A549 (cell line): ENCODE measurements at regions not wholly inside any gene's neighbourhood (a gene's known extent, or its start where the extent isn't known, plus 50 kb on each side); places are given as distances from the start of the nearest gene placed in this dataset.

Experiments
- CEBPB ChIP-seq, 2 experiments: fragments of >200 bp in 1 of 2; sonication (Bioruptor Twin) in 1 of 2; formaldehyde crosslinking in 1 of 2; IDR thresholded peaks; 2 replicates each; pipeline ENCODE4 v1.6.1; 2012 to 2016
- CTCF ChIP-seq: fragments of >200 bp; sonication (Bioruptor Twin); formaldehyde crosslinking; IDR thresholded peaks from 3 replicates; pipeline ENCODE4 v1.5.1; 2016
- EP300 ChIP-seq, 2 experiments: fragments of >200 bp; sonication (Bioruptor Twin); formaldehyde crosslinking; IDR thresholded peaks; 2 replicates in 1 of 2; 3 replicates in 1 of 2; pipeline ENCODE4 v1.6.1; 2016 to 2017
- ESRRA ChIP-seq: fragments of 150-350 bp; IDR thresholded peaks from 2 replicates; pipeline ENCODE4 v1.6.1; 2014; ENCODE audit warnings: mild to moderate bottlenecking, low read length, borderline replicate concordance
- FOSL2 ChIP-seq, 2 experiments: fragments of 450-650 bp in 1 of 2; fragments of >200 bp in 1 of 2; sonication (Bioruptor Twin) in 1 of 2; formaldehyde crosslinking; IDR thresholded peaks; 2 replicates each; pipeline versions ENCODE4 v1.5.0 to v1.6.1; 2016 to 2020; ENCODE audit warnings: mild to moderate bottlenecking in 1 of 2, moderate library complexity in 1 of 2
- HOXA7 ChIP-seq: fragments of 250-450 bp; sonication (Bioruptor Pico); IDR thresholded peaks from 2 replicates; pipeline ENCODE4 v1.5.0; 2020; ENCODE audit warnings: mild to moderate bottlenecking, moderate library complexity
- MAX ChIP-seq: IDR thresholded peaks from 2 replicates; pipeline ENCODE4 v1.6.1; 2012
- POLR2A ChIP-seq: IDR thresholded peaks from 2 replicates; pipeline ENCODE4 v1.6.1; 2012; ENCODE audit warnings: mild to moderate bottlenecking, low read length
- POLR2AphosphoS2 ChIP-seq: conservative IDR thresholded peaks from 2 replicates; pipeline ENCODE4 v1.6.1; 2012; ENCODE audit warnings: low read length, improper control_type of control experiment, inconsistent platforms
- RAD21 ChIP-seq, 2 experiments: fragments of >200 bp in 1 of 2; sonication (Bioruptor Twin) in 1 of 2; formaldehyde crosslinking in 1 of 2; IDR thresholded peaks in 1 of 2; conservative IDR thresholded peaks in 1 of 2; 2 replicates in 1 of 2; 3 replicates in 1 of 2; pipeline ENCODE4 v1.6.1; 2012 to 2018; ENCODE audit warnings: inconsistent platforms in 1 of 2
- RARB ChIP-seq: fragments of 250-450 bp; sonication (Bioruptor Pico); IDR thresholded peaks from 2 replicates; pipeline ENCODE4 v1.8.0; 2021; ENCODE audit warnings: mild to moderate bottlenecking, moderate library complexity
- REST ChIP-seq: fragments of 200-600 bp; sonication (generic); IDR thresholded peaks from 2 replicates; pipeline ENCODE4 v1.6.1; 2016; ENCODE audit warnings: antibody characterized with exemption, mild to moderate bottlenecking, moderate library complexity
- SMC3 ChIP-seq: fragments of >200 bp; sonication (Bioruptor Twin); formaldehyde crosslinking; IDR thresholded peaks from 3 replicates; pipeline ENCODE4 v1.6.1; 2018; ENCODE audit warnings: inconsistent platforms

- TF ChIP-seq CTCF (no peak), HOXA7 (CRISPR knock-in tag) (no peak), MAX (no peak), POLR2A (no peak), FOSL2 (IDR thresholded peaks at IDR 0.05) (no peak), FOSL2 (CRISPR knock-in tag; IDR thresholded peaks at IDR 0.05) (no peak), EP300 (IDR thresholded peaks at IDR 0.05) (no peak), REST (no peak), CEBPB (IDR thresholded peaks at IDR 0.05) (no peak), RAD21 (conservative IDR thresholded peaks at IDR 0.05 in 1 of 2, IDR thresholded peaks at IDR 0.05 in 1 of 2) (no peak), POLR2AphosphoS2 (no peak), SMC3 (no peak), ESRRA (no peak), RARB (CRISPR knock-in tag) (no peak)
Measured at GRCh38 chr3:168888781-168889180, 774.7 kb downstream of the MECOM start.
